ENCODE measurements at regions not wholly inside any gene's neighbourhood (a gene's known extent, or its start where the extent isn't known, plus 50 kb on each side); places are given as distances from the start of the nearest gene placed in this dataset.

GRCh38 chr4:120544838-120545237 lies 377.7 kb downstream of the PRDM5 start:
- TF ChIP-seq POLR2AphosphoS5 (IDR thresholded peaks at IDR 0.05; ENCODE audit: low read depth, low read length) (no peak), CTCF (IDR thresholded peaks at IDR 0.05) (no peak), TCF7L2 (IDR thresholded peaks at IDR 0.05; ENCODE audit: low read depth, low read length) (no peak), REST (IDR thresholded peaks at IDR 0.05; ENCODE audit: insufficient read depth in 1 of 2, low read depth in 2 of 2, low read length in 1 of 2) (no peak)

All from Panc1 (cell line).